ENCODE measurements at regions not wholly inside any gene's neighbourhood (a gene's known extent, or its start where the extent isn't known, plus 50 kb on each side); places are given as distances from the start of the nearest gene placed in this dataset.

DNA sequence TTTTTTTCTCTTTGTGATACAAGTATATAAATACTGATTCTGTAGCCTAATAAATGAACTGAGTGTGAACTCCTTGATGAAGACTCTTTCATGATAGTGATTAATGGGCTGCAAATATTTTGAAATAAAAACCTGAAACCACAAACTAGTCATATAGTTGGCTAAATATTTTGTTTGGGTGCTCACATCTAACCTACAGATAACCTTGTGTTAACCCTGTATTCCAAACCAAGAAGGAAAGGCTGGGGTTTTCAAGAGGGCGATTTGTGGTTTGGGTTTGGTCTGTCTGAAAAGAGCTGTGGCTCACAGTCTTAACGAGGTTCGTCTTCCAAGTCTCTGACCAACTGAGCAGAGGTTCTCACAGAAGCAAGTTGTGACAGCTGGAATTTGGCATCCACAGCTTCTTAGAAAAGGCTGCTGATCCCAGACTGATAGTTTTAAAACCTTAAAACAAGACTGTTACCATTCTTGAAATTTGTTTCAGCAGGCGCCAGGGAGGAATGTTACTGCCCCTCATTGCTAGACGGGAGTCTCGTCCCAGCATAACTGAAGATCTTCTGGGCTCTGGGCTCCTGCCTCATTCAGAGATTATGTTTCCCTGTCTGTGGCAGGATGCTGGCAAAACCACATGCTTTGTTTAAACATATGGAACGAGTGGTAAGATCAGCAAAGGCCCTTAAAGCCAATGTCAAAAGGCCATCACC lies 736.4 kb upstream of the MARCKS start:
- DNase-seq: no peak

DNA sequence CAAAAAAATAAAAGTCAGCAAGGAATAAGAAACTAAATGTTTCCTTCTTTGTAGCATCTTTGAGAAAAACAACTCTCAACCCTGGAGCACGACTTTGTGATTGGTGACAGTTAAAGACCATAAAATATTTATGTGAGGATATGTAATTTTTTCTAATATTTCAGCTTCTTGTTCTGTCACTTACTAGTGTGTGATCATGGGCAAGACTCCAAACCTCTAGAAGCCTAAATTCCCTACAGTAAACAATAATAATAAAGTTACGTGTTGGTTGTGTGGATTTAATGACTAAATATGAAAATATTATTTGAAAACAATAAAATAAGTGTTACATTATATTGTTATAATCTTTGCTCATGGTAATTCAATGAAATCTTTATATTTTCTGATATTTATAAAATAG lies 735.6 kb upstream of the MARCKS start:
- no peak for DNase-seq

DNA sequence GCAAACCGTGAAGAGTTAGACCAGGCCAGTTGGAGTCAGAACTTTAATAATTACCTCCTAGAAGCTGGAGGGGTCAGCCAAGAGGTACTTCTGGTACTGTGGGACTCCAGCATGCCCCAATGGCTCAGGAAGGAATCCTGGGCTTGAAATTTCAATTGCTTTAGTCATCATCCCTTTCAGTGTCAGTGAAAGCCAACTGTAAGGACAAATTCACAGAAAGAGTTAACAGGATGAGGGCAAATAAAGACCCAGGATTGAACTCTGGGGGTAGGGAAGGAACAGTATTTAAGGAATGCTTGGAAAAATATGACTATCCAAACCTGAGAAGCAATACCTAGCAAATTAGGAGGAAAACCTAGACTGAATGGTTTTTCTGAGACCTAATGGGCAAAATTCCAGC lies 735.1 kb upstream of the MARCKS start:
- DNase-seq: no peak

DNA sequence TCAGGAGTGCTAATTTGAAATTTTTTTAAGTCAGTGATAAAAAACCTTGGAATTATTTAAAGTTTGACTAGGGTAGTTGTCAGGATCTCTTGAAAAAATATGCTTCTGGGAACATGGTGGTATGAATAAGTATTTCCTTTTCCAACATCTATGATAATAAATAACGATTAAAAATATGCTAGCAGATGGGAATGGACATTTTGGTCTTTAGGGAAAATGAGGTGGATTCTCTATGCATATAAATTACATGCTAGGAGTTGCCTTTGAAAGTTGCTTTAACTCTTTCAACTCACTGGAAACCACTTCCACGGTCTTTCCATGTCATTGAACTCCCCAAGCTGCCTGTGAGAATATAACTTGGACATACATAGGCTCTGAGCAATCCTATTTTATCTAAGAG lies 731.5 kb upstream of the MARCKS start:
- DNase-seq: no peak

DNA sequence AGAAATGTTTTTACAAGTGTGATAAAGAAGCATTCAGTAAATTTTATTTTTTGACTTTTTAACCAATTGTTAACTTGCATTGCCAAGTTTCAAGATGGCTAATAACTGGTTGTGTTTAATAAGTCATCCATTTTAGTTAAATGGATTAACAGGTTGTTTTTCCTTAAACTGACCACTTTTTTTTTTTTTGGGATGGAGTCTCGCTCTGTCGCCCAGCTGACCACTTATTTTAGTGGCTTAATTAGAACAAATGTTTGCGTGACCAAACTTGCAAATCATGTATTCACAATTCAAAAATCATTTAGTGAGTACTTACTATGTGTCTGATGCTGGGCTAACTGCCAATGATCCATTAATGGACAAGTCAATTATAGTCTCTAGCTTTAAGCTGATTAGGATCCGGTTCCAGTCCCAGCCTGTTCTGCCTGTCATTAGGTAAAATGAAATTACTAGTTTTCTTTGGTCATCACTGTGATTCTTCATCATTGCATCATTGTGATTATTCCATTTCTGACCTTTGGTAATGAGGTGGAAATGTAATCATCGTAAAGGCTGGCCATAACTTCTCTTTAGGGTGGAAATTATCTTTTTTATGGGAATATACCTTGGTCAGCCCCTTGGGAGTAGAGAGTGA lies 729.2 kb upstream of the MARCKS start:
- DNase-seq: no peak

DNA sequence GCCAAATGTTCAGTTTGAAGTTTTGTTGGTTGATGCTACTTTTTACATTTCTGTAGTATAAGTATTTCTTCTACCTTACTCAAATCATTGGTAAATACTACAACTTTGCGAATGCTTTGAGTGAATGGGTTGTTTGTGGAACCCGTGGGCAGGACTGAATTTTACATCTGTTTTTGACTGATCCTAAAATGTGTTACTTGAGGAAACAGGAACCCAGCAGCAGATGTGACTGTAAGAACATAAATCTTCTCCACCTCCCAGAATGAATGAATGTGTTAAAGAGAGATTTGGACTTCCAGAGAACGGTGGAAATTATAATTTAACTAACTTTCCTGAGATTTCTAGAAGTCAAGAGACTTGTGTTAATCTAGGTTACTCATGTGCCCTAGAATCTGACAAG lies 728.5 kb upstream of the MARCKS start:
- DNase-seq: no peak

DNA sequence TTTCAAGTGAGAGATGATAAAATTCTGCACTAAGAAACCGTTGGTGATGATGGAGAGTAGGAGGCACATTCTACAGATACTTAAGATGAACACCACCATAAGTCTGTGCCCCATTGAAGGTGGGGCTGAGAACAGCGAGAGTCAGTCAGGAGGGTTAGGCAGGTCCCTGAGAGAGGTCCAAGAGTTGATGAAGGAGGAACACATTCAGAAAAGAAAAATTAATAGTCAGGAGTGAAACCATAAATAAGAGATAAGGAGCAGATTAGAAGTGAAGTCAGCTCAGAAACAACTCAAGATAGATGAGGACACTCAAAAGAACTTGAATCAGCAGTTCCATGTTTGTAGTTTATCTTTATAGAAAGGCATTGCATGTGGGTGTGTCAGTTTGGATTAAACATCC lies 727.2 kb upstream of the MARCKS start:
- no peak for DNase-seq

DNA sequence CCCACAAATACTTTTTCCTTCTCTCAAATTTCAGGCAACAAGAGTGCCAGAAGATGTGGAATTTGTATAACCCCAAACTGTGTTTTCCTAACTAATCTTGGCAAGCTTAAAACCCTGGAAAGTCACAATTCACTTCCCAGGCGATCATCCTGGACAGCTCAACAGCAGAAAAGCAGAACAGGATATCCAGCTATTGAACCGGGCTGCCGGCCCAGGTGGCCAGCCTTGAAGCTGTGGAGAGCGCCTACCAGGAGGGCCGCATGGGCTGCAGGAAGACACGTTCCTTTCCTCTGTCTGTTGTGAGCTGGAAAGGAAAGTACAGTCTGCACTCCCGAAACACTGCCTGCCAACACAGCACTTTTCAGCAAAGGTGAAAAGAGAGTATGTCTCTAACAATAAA lies 719.7 kb upstream of the MARCKS start:
- DNase-seq: no peak

DNA sequence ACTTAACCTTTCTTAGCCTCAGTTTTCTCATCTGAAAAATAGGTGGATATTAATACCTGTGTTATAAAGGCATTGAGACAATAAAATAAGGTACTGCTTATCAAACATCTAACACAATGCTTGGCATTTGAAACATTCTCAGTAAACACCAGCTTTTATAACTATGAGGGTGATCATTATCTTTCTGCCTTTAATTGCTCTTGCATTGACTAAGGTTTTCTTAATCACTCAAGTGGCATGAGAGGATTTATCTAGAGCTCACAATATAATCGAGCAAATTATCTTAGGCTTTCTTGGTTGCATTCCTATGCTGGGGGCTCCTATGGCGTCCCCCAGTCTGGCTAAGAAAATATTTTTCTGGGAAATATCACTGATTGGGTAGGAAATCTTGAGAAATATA lies 716.4 kb upstream of the MARCKS start:
- DNase-seq: no peak

DNA sequence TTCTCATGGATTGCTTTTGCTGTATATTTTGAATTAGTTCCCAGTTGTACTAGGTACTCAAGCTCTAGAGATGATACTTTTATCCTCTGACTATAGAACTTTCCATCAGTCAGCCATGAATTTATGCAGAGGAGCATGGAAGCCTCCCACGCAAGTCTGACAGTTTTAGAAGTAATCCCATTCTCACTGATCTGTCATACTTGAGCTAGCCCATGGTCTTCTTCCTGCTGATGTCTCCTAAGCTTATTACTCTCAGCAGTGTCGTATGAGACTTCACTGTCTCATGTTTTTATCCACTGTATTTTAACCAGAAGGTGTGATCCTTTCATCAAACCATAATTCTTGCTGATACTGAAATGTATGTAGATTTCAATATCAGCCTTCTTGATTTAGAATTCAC lies 715.2 kb upstream of the MARCKS start:
- DNase-seq: no peak

DNA sequence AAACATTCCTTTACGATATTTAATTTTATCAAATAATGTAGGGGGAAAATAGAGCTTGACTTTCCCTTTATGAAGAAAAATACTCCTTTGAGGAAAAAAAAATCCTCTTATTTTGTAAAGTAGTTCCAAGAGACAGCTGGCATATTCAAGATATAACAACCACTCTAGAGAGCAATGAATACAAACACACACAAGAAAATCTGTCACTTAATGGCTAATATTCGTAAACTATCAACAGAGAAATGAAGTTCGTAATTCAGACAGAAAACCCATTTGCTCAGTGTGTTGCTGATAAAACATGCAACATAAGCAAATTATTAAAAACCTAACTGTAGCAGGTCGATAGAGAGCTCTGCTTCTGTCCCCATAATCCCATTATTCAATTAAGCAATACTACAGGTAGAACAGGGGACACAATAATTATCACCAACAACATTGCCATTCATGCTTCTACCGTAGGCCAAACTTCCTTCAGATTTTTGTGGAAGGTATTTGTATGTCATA lies 714.4 kb upstream of the MARCKS start:
- no peak for DNase-seq

DNA sequence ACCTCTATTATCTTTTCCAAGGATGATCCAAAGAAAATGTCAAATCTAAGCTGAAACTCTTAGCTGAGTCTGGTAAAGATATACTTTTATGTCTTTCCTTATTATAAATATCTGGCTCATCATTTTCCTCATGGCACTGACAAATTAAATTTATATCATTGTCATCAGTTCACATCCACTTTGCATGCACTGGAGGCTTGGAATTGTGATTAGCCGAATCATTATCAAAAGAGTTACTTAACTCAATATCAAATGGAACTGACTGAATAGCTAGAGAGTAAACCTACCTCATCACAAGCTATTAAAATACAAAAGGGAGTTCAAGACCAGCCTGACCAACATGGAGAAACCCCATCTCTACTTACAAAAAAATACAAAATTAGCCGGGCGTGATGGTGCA lies 713.9 kb upstream of the MARCKS start:
- DNase-seq: no peak

DNA sequence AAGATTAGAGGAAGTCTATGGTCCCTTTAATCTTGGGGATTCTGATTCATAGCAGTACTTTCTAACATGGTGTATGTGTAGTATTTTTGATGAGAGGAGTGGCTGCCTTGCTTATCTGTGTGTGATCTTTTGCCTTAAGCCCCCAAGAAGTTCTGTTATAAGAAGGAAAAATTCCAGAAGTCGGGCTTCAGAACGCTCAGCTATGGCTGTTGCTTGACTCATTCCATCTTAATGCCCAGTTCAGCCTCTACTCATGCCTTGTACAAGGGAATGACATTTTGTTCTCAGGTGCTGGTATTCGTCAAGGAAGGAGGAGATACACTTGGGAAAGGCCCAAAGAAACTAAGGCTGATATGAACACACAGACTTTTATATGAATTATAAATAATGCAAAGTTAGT lies 713.0 kb upstream of the MARCKS start:
- DNase-seq: no peak

DNA sequence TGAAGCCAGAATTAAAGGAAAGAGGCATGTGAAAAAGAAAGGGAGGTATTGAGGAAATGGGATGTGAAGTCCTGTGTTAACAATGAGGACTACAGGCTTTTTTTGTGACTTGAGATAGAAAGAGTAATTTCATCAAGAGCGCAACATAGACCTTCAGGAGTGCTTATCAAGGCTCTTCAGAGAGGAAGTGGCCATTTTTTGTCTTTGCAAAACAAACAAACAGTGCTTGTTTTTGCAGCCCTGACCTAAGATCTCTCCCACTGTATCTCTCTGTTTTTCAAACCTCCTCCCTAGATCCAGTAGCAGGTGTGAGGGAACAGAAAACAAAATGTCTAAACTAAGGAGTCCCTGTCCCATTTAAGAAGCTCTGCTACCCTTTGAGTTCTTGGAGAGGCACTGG lies 710.3 kb upstream of the MARCKS start:
- DNase-seq: no peak

DNA sequence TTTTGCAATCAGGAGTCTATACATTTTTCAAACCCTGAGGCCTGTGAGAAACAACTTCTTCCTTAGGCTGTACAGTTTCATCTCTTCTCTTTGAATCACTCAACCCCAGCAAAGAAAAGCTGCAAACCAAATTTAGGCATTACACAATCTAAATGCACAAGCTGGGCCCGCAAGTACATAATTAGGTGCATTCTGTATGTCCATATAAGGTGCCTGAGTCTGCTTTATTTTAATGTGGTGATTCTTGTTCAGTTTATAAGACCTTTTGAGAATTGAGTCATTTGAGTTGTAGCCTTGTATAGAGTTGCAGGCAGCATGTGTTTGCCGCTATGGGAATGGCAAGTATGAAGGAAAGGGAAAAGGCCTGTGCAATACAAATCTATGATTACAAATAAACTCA lies 709.6 kb upstream of the MARCKS start:
- no peak for DNase-seq

DNA sequence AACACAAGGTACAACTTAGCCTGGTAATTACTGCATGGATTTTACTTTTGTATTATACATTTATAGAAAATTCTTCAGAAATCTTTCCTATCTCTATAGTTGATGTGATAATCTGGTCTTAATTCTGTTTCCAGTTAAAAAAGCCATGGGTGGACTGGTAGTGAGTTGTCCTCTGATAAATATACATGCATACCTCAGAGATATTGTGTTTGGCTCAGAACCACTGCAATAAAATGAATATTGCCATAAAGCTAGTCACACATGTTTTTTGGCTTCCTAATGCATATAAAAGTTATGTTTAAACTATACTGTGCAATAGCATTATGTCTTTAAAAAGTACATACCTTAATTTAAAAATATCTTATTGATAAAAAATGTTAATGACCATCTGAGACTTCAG lies 708.6 kb upstream of the MARCKS start:
- no peak for DNase-seq

DNA sequence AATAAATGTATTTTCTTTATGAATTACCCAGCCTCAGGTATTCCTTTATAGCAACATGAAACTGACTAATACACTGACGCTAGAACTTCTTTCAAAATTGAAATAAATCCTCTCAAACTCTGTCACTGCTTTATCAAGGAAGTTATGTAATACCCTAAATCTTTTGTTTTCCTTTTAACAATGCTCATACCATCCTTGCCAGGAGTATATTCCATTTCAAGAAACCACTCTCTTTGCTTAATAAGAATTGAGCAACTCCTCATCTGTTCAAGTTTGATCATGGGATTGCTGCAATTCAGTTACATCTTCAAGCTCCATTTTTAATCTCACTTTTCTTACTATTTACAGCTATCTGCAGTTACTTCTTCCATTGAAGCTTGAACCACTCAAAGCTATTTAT lies 707.6 kb upstream of the MARCKS start:
- no peak for DNase-seq

DNA sequence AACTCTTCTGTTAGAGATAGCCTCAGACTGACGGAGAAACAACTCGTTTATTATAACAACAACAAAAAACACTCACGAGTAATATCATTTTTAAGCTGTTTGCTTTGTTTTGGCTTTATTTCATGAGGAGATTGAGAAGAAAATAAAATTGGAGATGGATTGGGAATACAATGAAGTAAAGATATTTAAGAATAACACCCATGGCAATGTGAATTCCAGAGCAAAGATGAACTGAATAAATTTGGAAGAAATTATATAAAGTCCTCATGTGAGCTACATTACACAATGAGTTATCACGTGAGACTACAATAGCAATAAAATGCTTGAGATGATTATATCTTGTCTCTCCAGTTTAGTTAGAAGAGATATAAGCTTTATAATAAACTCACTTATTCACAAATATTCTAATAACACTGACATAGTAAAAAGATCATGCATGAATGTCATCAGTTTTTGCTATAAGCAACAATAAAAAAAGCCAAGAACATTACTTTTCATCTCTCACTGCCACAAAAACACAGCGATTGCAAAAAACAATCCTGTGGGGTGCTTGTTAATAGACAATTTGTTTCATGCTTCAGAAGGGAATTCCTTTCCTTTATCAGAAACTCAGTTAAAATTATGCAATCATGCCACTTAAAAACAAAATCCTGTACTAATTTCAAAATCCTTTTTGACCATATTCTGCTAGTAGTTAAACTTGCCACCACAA lies 696.7 kb upstream of the MARCKS start:
- no peak for DNase-seq

DNA sequence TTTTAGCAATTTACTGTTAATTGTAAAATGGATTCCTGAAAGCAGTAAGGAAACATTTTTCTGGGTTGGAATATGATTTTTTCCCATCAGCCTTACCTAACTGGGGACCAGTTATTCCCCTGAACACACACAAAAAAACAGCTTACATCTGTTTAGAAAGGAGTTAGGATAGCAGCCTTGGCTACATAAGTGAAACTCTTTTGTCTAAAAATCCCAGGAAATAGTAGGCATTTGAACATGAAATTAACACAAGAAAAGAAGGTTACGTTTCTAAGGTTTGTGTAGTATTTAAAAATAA lies 696.2 kb upstream of the MARCKS start:
- no peak for DNase-seq

DNA sequence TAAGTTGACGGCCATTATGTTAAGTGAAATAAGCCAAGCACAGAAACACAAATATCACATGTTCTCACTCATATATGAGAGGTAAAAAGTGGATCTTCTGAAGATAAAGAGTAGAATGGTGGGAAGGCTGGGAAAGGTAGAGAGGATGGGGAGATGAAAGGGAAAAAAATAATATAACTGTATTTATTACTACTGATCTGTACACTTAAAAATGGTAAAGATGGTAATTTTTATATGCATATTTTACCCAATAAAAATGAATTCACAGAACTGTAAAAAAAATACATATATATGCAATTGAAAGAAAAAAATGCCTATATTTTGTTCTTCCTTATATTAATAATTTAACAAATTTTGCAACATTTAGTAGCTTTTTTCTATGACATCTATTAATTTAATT lies 694.4 kb upstream of the MARCKS start:
- DNase-seq: no peak

DNA sequence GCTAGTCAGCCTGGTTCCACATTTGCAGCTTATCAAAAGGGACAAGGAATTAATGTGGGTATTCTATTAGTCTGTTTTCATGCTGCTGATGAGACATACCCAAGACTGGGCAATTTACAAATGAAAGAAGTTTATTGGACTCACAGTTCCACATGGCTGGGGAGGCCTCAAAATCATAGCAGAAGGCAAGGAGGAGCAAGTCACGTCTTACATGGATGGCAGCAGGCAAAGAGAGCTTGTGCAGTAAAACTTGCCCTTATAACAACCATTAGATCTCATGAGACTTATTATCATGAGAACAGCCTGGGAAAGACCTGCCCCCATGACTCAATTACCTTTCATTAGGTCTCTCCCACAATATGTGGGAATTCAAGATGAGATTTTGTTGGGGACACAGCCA lies 689.1 kb upstream of the MARCKS start:
- no peak for DNase-seq

DNA sequence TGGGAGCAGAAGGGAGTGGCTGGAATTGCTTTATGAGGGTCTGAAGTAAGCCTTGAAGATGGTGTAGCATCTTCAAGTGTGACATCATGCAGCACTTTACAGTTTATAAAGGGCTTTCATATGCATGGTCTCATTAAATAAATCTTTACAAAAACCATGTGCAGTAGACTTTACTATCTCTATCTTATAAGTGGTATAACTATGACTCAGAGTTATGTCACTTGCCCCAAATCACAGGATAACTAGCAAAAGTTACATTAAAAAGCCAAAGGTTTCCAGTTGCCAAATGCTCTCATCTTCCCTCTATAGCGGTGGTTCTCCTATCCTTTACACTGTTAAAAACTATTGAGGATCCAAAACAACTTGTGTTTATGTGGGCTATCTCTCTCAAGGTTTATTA lies 687.7 kb upstream of the MARCKS start:
- no peak for DNase-seq

DNA sequence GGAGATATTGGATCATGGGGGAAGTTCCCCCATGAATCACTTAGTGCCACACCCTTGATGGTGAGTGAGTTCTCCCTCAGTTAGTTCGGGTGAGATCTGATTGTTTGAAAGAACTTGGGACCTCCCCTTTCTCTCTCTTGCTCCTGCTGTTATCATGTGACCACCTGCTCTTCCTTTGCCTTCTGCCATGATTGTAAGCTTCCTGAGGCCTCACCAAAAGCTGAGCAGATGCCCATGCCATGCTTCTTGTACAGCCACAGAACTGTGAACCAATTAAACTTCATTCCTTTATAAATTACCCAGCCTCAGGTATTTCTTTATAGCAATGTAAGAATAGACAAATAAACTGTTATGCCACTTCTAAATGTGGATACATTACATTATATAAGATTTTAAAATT lies 686.7 kb upstream of the MARCKS start:
- DNase-seq: no peak

DNA sequence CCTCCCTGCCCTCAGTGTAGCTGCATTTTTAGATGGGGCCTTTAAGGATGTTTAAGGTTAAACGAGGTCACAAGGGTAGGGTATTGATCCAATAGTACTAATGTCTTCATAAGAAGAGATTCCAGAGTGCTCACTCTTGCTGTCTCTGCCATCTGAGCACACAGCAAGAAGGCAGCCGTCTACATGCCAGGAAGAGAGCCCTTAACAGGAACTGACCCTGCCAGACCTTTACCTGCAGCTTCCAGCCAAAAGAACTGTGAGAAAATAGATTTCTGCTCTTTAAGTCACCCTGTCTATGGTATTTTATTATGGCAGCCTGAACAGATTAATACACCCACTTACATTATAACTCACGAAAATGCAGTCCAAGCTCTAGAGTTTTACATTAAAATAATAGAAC lies 685.3 kb upstream of the MARCKS start:
- DNase-seq: no peak

DNA sequence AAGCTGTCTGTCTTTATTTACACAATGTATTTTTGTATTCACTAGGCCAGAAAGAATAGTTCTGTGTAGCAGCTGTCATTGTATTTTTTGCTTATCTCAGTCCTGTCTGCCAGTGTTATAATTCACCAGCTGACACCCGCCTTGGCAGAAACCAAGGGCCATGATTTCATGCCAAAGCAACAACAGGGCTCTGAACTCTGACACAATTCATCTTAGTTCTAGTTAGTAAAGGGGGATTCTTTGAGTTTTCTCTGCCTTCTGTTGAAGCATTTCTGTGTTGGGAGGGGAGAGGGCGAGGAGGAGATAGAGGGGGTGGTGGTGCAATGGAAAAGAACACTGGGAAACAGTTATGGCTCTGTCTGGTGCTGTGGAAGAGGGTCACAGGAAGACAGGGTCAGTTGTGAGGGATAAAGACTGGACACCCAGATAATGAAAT lies 684.6 kb upstream of the MARCKS start:
- DNase-seq: no peak

Data from suppressor macrophage treated with lipopolysaccharide for 4 hours (primary cell).